K562 (cell line): ENCODE measurements at regions not wholly inside any gene's neighbourhood (a gene's known extent, or its start where the extent isn't known, plus 50 kb on each side); places are given as distances from the start of the nearest gene placed in this dataset.

Experiments used
- ATAC-seq: fragments of 200-7000 bp; cut with Tn5 transposase; 3 replicates; pipeline ENCODE4 v1.9.1; 2020; ENCODE audit warnings: moderate library complexity
- BruUV-seq: library from RNA; stranded (reverse); fragments of 400-500 nt; replicated peaks from 2 replicates; lab custom pipeline; 2021; lab: Mats Ljungman, UMichigan
- CTCF ChIA-PET: fragments of 300-600 bp; formaldehyde crosslinking; extraction: SDS; loops from one replicate; lab custom pipeline; 2021; ENCODE audit warnings: low intra/inter-chr PET ratio; lab: Yijun Ruan, JAX
- POLR2A ChIA-PET: fragments of 300-600, 350-650 bp; sonication (Branson Sonifier 250); formaldehyde crosslinking; extraction: SDS; loops from one replicate; lab custom pipeline; 2021; ENCODE audit warnings: antibody characterized with exemption, inconsistent platforms; lab: Yijun Ruan, JAX
- DNase-seq, 4 experiments: peaks; one replicate each; pipeline versions ENCODE4 v3.0.0 to v3.0.0-alpha.2; 2011 to 2018; ENCODE audit warnings: low spot score in 3 of 4, mixed read lengths in 3 of 4; ENCODE audit errors: extremely low read depth in 1 of 4
- FAIRE-seq: peaks from 2 replicates; lab custom pipeline; 2011; peaks lifted over from hg19 to GRCh38; lab: Jason Lieb, UNC
- H2AFZ ChIP-seq: 2 replicates; pipeline ENCODE4 v1.6.0; 2011; ENCODE audit warnings: low read depth, low read length, control low read depth, inconsistent platforms
- H3K27ac ChIP-seq: fragments of 200-600 bp; 3 replicates; pipeline ENCODE4 v1.8.0; 2011; ENCODE audit warnings: low read depth, mild to moderate bottlenecking, control low read depth, inconsistent platforms, low read length, moderate library complexity, mixed read lengths; ENCODE audit errors: extremely low read depth
- H3K27me3 ChIP-seq, 2 experiments: fragments of 300-600 bp in 1 of 2; 2 replicates in 1 of 2; 3 replicates in 1 of 2; pipeline versions ENCODE4 v1.6.0 to v1.8.0; 2011; ENCODE audit warnings: inconsistent platforms in 2 of 2, low read length in 2 of 2, mild to moderate bottlenecking in 1 of 2, mixed read lengths in 1 of 2, moderate library complexity in 1 of 2; ENCODE audit not compliant: control insufficient read depth in 2 of 2, insufficient read depth in 2 of 2
- H3K36me3 ChIP-seq: fragments of 300-600 bp; 3 replicates; pipeline ENCODE4 v1.8.0; 2011; ENCODE audit warnings: mild to moderate bottlenecking, low read length, inconsistent platforms; ENCODE audit not compliant: control insufficient read depth, insufficient read depth
- H3K4me1 ChIP-seq, 2 experiments: fragments of 200-600 bp in 1 of 2; replicated peaks in 1 of 2; 2 replicates in 1 of 2; 3 replicates in 1 of 2; pipeline versions ENCODE4 v1.5.1 to v1.8.0; 2011; ENCODE audit warnings: inconsistent platforms in 2 of 2, low read length in 2 of 2, mild to moderate bottlenecking in 1 of 2, mixed read lengths in 1 of 2, moderate library complexity in 1 of 2; ENCODE audit not compliant: control insufficient read depth in 2 of 2, insufficient read depth in 2 of 2
- H3K4me2 ChIP-seq: 2 replicates; pipeline ENCODE4 v1.6.1; 2011; ENCODE audit warnings: low read length, control low read depth, inconsistent platforms, mixed read lengths; ENCODE audit not compliant: insufficient read depth
- H3K4me3 ChIP-seq: fragments of 200-600 bp; sonication (generic), shearing (Covaris generic); 2 replicates; pipeline ENCODE4 v1.5.1; 2016; ENCODE audit warnings: control low read depth, inconsistent platforms
- H3K79me2 ChIP-seq: fragments of 200-600 bp; 3 replicates; pipeline ENCODE4 v1.8.0; 2011; ENCODE audit warnings: low read length, inconsistent platforms; ENCODE audit not compliant: control insufficient read depth, insufficient read depth
- H3K9ac ChIP-seq, 2 experiments: 2 replicates each; pipeline versions ENCODE4 v1.6.0 to v1.6.1; 2011; ENCODE audit warnings: low read depth in 2 of 2, low read length in 2 of 2, control low read depth in 1 of 2, inconsistent platforms in 1 of 2, mild to moderate bottlenecking in 1 of 2, mixed read lengths in 1 of 2; ENCODE audit not compliant: insufficient read depth in 1 of 2
- H3K9me1 ChIP-seq: one replicate; pipeline ENCODE4 v1.6.0; 2011; ENCODE audit warnings: inconsistent platforms, mild to moderate bottlenecking, low read length, moderate library complexity; ENCODE audit not compliant: control insufficient read depth, insufficient read depth
- H3K9me3 ChIP-seq: replicated peaks from 2 replicates; pipeline ENCODE4 v1.5.1; 2011; ENCODE audit warnings: low read depth, low read length, inconsistent platforms; ENCODE audit not compliant: control insufficient read depth, insufficient read depth
- H4K20me1 ChIP-seq: replicated peaks from 2 replicates; pipeline ENCODE4 v1.6.1; 2011; ENCODE audit warnings: low read length, inconsistent platforms, mixed read lengths; ENCODE audit not compliant: control insufficient read depth, insufficient read depth
- HCFC1 ChIP-seq: IDR thresholded peaks from 2 replicates; pipeline ENCODE4 v1.6.1; 2012; ENCODE audit warnings: low read depth, low read length, improper control_type of control experiment
- HSF4 ChIP-seq: fragments of 250-450 bp; sonication (Bioruptor Pico); IDR thresholded peaks from 2 replicates; pipeline ENCODE4 v2.1.2; 2022; ENCODE audit warnings: mild to moderate bottlenecking, moderate library complexity, borderline replicate concordance
- KLF16 ChIP-seq: IDR thresholded peaks from 2 replicates; pipeline ENCODE4 v1.6.1; 2016; ENCODE audit warnings: antibody characterized with exemption
- NR3C1 ChIP-seq: sonication (generic); formaldehyde crosslinking; IDR thresholded peaks from 2 replicates; pipeline ENCODE4 v1.8.1; 2022; ENCODE audit warnings: missing genetic modification reagents
- RBM39 ChIP-seq: fragments of 200-400 bp; formaldehyde crosslinking; optimal IDR thresholded peaks from 2 replicates; pipeline ENCODE3; 2018; ENCODE audit warnings: low read depth, low read length
- TEAD1 ChIP-seq, 2 experiments: fragments of 450-650 bp in 1 of 2; sonication (generic) in 1 of 2; formaldehyde crosslinking; IDR thresholded peaks; 2 replicates each; pipeline versions ENCODE4 v1.4.0 to v1.8.0; 2020 to 2022; ENCODE audit warnings: mild to moderate bottlenecking in 2 of 2, missing genetic modification reagents in 1 of 2
- TGIF2 ChIP-seq: sonication (generic); formaldehyde crosslinking; IDR thresholded peaks from 2 replicates; pipeline ENCODE4 v1.8.1; 2022; ENCODE audit warnings: mild to moderate bottlenecking, missing genetic modification reagents, moderate library complexity
- THRA ChIP-seq: fragments of 450-650 bp; IDR thresholded peaks from 2 replicates; pipeline ENCODE4 v1.6.1; 2017; ENCODE audit warnings: mild to moderate bottlenecking, moderate library complexity
- ZNF124 ChIP-seq: sonication (generic); formaldehyde crosslinking; IDR thresholded peaks from 2 replicates; pipeline ENCODE4 v1.8.1; 2022; ENCODE audit warnings: missing genetic modification reagents
- ZNF445 ChIP-seq: fragments of 250-450 bp; sonication (Bioruptor Pico); IDR thresholded peaks from 2 replicates; pipeline ENCODE4 v1.4.0; 2020; ENCODE audit warnings: low read depth, mild to moderate bottlenecking, moderate library complexity
- in situ Hi-C: fragments of 300-500 bp; cut with MboI; formaldehyde crosslinking; loops from 4 replicates; pipeline ENCODE4 v1.15.0; 2018; ENCODE audit warnings: inconsistent platforms, mixed read lengths
- intact Hi-C: fragments of 100-400 bp; cut with micrococcal nuclease; formaldehyde crosslinking; loops from 2 replicates; pipeline ENCODE4 v1.14.2; 2022

DNA sequence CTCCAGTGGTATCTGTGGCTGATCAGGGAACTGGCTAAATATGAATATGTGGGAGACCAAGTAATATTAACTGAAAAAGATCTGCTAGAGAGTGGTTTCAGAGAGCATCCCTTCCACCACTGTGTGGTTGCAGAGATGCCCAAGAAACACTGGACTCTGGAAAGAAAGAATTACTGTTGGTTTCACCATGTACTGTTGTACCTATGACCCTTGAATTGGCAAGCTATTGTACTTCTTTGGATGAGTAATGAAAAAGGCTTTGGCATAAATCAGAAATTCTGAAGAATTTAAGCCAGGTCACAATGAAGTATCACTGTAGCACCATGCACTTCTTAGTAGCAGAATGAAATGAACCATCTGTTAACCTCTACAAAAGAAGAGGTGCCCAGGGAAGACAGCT, 134.4 kb upstream of the INTU start:
- TF ChIP-seq HCFC1 (no peak), ZNF124 (CRISPR knock-in tag) (no peak), TEAD1 (CRISPR knock-in tag; IDR thresholded peaks at IDR 0.05) (no peak), HSF4 (CRISPR knock-in tag) (no peak), TGIF2 (CRISPR knock-in tag) (no peak), NR3C1 (CRISPR knock-in tag) (no peak), KLF16 (no peak), ZNF445 (CRISPR knock-in tag) (no peak), THRA (no peak), RBM39 (no peak)
- no peak overlapping the region for H3K27ac ChIP-seq
- H3K27me3 ChIP-seq, result no peaks in the 10 kb centered on the region
- H3K9me3 ChIP-seq, result no peaks in the 10 kb centered on the region
- POLR2A ChIA-PET, result no interaction called here
- H3K4me1 ChIP-seq, result no peaks in the 10 kb centered on the region
- CTCF ChIA-PET, result no interaction called here
- H2AFZ ChIP-seq, result no peak overlapping the region
- DNase-seq (no peak), FAIRE-seq (no peak), ATAC-seq (no peak)
- H3K4me2 ChIP-seq, result no peak overlapping the region
- intact Hi-C loops, result no loop called here
- H3K9ac ChIP-seq, result no peak overlapping the region
- H3K79me2 ChIP-seq, result no peaks in the 10 kb centered on the region
- BruUV-seq, result no TSS peak
- no peaks in the 10 kb centered on the region for H3K36me3 ChIP-seq
- H3K4me3 ChIP-seq, result no peak overlapping the region
- in situ Hi-C loops, result no loop called here
- no peaks in the 10 kb centered on the region for H3K9me1 ChIP-seq
- H4K20me1 ChIP-seq, result no peaks in the 10 kb centered on the region
